ENCODE measurements at regions not wholly inside any gene's neighbourhood (a gene's known extent, or its start where the extent isn't known, plus 50 kb on each side); places are given as distances from the start of the nearest gene placed in this dataset.

GRCh38 chr7:142364551-142364950, 106.7 kb upstream of the PRSS58 start:
- H3K4me3 ChIP-seq (ENCODE audit: low read depth, low read length): no peak overlapping the region
- no peak for TF ChIP-seq CTCF (IDR thresholded peaks at IDR 0.05; ENCODE audit: low read depth, low read length)
- in situ Hi-C loops (cut with HindIII; ENCODE audit: low sequenced_read_pairs): no loop called here
- DNase-seq (ENCODE audit: low read depth, low spot score): no peak

GRCh38 chr7:142362349-142362748, 104.5 kb upstream of the PRSS58 start:
- H3K4me3 ChIP-seq (ENCODE audit: low read depth, low read length): no peak overlapping the region
- DNase-seq (ENCODE audit: low read depth, low spot score): no peak
- no peak for TF ChIP-seq CTCF (IDR thresholded peaks at IDR 0.05; ENCODE audit: low read depth, low read length)
- in situ Hi-C loops (cut with HindIII; ENCODE audit: low sequenced_read_pairs): no loop called here

- no peak for DNase-seq (ENCODE audit: low read depth, low spot score)
- no peak overlapping the region for H3K4me3 ChIP-seq (ENCODE audit: low read depth, low read length)
- TF ChIP-seq CTCF (IDR thresholded peaks at IDR 0.05; ENCODE audit: low read depth, low read length): no peak
- in situ Hi-C loops (cut with HindIII; ENCODE audit: low sequenced_read_pairs): no loop called here
Measured at GRCh38 chr7:142359694-142360279, 101.9 kb upstream of the PRSS58 start.

GRCh38 chr7:142357953-142358520, 100.2 kb upstream of the PRSS58 start:
- H3K4me3 ChIP-seq (ENCODE audit: low read depth, low read length): no peak overlapping the region
- TF ChIP-seq CTCF (IDR thresholded peaks at IDR 0.05; ENCODE audit: low read depth, low read length): peak; percentile 84
- in situ Hi-C loops (cut with HindIII; ENCODE audit: low sequenced_read_pairs): no loop called here
- peak; percentile 72 for DNase-seq (ENCODE audit: low read depth, low spot score)

- no peak overlapping the region for H3K4me3 ChIP-seq (ENCODE audit: low read depth, low read length)
- no peak for TF ChIP-seq CTCF (IDR thresholded peaks at IDR 0.05; ENCODE audit: low read depth, low read length)
- no peak for DNase-seq (ENCODE audit: low read depth, low spot score)
- in situ Hi-C loops (cut with HindIII; ENCODE audit: low sequenced_read_pairs): no loop called here
Measured at GRCh38 chr7:142356166-142356565, 98.3 kb upstream of the PRSS58 start.

- DNase-seq (ENCODE audit: low read depth, low spot score): no peak
- no peak overlapping the region for H3K4me3 ChIP-seq (ENCODE audit: low read depth, low read length)
- no peak for TF ChIP-seq CTCF (IDR thresholded peaks at IDR 0.05; ENCODE audit: low read depth, low read length)
- in situ Hi-C loops (cut with HindIII; ENCODE audit: low sequenced_read_pairs): no loop called here
Measured at GRCh38 chr7:142355328-142355727, 97.5 kb upstream of the PRSS58 start.
